Right lobe of liver (tissue), 4 donors: ENCODE measurements at regions not wholly inside any gene's neighbourhood (a gene's known extent, or its start where the extent isn't known, plus 50 kb on each side); places are given as distances from the start of the nearest gene placed in this dataset.

Experiments used
- POLR2A ChIP-seq: fragments of 450-650 bp; IDR thresholded peaks from one replicate; pipeline ENCODE4 v1.6.1; 2017; ENCODE audit warnings: antibody characterized with exemption, mild to moderate bottlenecking
- TF ChIP-seq, protein P1 (sequence below), 4 donors: fragments of 200-600 bp in 3 of 4; fragments of 450-650 bp in 1 of 4; IDR thresholded peaks; one replicate each; pipeline versions ENCODE4 v1.5.1 to v1.8.0; 2016 to 2022; ENCODE audit warnings: antibody characterized with exemption in 4 of 4, mild to moderate bottlenecking in 2 of 4
- donor health status: DM: no; HTN: no; CAD: no.
- donor health status: DM: no; HTN: no; CAD: no.
- donor health status: DM: no; HTN: yes; CAD: no.

GRCh38 chr20:60963146-60963545, 288.9 kb upstream of the CDH4 start:
- TF ChIP-seq, protein P1, sequence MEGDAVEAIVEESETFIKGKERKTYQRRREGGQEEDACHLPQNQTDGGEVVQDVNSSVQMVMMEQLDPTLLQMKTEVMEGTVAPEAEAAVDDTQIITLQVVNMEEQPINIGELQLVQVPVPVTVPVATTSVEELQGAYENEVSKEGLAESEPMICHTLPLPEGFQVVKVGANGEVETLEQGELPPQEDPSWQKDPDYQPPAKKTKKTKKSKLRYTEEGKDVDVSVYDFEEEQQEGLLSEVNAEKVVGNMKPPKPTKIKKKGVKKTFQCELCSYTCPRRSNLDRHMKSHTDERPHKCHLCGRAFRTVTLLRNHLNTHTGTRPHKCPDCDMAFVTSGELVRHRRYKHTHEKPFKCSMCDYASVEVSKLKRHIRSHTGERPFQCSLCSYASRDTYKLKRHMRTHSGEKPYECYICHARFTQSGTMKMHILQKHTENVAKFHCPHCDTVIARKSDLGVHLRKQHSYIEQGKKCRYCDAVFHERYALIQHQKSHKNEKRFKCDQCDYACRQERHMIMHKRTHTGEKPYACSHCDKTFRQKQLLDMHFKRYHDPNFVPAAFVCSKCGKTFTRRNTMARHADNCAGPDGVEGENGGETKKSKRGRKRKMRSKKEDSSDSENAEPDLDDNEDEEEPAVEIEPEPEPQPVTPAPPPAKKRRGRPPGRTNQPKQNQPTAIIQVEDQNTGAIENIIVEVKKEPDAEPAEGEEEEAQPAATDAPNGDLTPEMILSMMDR (IDR thresholded peaks at IDR 0.05) = no peak
- no peak for TF ChIP-seq POLR2A
